HG02852 (cell line): ENCODE measurements at regions not wholly inside any gene's neighbourhood (a gene's known extent, or its start where the extent isn't known, plus 50 kb on each side); places are given as distances from the start of the nearest gene placed in this dataset.

Experiments
- ATAC-seq: cut with Tn5 transposase; IDR thresholded peaks from one replicate; pipeline ENCODE4 v1.9.1; 2021; ENCODE audit warnings: mild to moderate bottlenecking, moderate library complexity; ENCODE audit not compliant: unreplicated experiment

DNA sequence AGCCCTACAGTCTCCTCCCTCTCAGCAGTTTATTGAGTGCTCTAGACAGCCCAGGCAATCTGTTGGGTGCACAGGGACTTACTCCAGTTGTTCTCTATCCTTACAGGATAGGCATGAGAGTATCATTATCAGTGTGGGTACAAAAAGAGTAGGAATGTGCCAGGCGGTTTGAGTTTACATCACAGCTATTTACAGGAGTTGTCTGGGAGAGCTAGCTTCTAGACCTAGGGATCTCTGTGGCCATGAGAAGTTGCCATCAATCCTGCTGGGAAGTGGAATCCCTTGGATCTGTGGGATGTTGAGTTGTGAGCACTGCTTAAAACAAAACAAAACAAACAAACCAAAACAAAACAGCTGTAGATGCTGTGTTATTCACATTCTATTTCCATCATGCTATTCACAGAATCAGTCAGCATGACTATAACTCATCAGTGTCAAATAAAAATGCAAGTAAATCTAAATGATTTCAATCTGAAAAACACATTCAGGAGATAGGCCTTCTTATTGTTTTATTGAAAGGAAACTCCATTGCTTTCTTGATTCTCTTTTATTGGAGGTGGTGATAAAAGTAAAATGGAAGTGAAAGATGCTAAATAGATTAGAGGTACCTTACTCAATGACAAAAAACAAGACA is 552.4 kb upstream of the ZNF608 start:
- ATAC-seq = no peak

DNA sequence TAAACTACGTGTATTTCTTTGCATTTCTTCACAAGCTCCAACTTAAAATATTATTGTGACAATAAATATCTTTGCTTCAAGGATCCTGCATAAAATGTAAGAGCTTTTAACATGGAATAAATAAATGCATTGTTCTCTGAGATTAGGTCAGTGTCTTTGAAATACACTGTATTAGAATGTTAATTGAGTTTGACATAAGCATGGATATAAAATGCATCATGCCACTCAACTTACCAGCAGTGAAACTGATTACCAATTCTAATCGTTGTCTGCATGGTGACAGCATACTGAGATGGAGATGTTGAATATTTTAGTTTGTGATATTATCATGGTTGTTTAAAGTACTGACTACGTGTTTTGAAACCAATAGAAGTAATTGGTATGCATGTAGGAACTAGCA is 555.3 kb upstream of the ZNF608 start:
- no peak for ATAC-seq

- no peak for ATAC-seq
Measured at GRCh38 chr5:125302577-125302976, 556.1 kb upstream of the ZNF608 start.

DNA sequence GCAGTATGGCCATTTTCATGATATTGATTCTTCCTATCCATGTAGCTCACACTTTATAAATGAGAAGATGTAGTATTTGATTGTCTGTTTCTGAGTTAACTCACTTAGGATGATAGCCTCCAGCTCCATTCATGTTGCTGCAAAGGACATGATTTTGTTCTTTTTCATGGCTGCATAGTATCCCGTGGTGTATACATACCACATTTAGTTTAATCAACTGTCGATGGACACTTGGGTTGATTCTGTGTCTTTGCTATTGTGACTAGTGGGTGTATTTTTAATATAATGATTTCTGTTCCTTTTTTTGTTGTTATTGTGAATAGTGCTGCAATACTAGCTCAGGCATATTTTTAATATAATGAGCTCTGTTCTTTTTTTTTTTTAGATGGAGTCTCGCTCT is 560.3 kb upstream of the ZNF608 start:
- ATAC-seq = no peak

DNA sequence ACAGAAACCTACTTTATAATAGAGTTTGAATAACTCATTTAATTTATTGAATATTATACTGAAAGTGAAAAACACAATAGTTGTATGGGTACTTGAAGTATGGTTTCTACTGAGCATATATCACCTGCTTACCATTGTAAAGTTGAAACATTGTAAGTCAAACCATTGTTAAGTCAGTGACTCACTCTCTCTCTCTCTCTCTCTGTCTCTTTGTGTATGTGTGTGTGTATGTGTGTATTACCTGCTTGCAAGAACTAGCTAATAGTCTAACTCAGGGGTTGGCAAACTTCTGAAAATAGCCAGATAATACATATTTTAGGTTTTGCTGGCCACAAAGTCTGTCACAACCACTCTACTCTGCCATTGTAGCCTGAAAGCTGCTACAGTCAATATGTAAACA is 564.3 kb upstream of the ZNF608 start:
- no peak for ATAC-seq

DNA sequence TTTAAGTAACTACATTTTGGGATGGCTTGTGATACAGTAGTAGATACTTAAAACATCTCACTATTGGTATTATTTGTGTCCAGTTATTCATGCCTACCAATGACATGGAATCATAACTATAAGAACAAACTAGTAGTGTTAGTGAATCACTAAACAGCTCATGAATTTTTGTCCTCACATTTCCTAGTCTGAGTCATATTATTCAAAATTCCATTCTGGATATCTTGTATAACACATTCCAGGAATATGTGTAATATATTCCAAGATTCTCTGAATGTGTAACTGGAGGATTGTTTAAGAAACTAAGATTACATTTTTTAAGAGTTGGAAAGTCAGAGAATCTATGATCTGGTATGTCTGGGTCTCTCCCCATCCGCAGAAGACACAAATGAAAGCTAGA is 565.3 kb upstream of the ZNF608 start:
- no peak for ATAC-seq

GRCh38 chr5:125313555-125313954 is 567.1 kb upstream of the ZNF608 start:
- no peak for ATAC-seq

GRCh38 chr5:125315306-125315705 is 568.9 kb upstream of the ZNF608 start:
- no peak for ATAC-seq

- no peak for ATAC-seq
Measured at GRCh38 chr5:125316391-125316790, 570.0 kb upstream of the ZNF608 start.

- no peak for ATAC-seq
Measured at GRCh38 chr5:125316915-125317535, 570.6 kb upstream of the ZNF608 start.

GRCh38 chr5:125317536-125317995 is 571.1 kb upstream of the ZNF608 start:
- no peak for ATAC-seq

GRCh38 chr5:125321654-125322053 is 575.2 kb upstream of the ZNF608 start:
- ATAC-seq = no peak

GRCh38 chr5:125323613-125324012 is 577.2 kb upstream of the ZNF608 start:
- no peak for ATAC-seq

- no peak for ATAC-seq
Measured at GRCh38 chr5:125325488-125326149, 579.2 kb upstream of the ZNF608 start.

DNA sequence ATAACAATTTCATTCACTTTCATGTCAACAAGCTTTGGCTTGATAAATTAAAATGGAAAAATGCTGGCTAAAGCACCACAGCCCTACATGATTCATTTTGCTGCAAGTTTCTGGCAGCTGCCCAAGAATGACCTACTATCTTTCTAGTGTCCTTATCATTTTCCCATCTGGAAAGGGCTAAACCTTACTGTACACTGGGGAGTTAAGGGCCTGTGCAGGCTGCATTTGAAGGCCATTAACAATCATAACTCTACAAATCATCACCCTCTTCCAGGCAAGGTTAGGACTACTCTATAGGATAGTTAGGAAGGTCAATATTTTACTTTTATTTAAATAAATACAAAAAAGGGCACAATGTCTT is 579.7 kb upstream of the ZNF608 start:
- ATAC-seq = no peak

GRCh38 chr5:125327676-125328075 is 581.2 kb upstream of the ZNF608 start:
- ATAC-seq = no peak

- no peak for ATAC-seq
Measured at GRCh38 chr5:125331987-125332598, 585.7 kb upstream of the ZNF608 start.

DNA sequence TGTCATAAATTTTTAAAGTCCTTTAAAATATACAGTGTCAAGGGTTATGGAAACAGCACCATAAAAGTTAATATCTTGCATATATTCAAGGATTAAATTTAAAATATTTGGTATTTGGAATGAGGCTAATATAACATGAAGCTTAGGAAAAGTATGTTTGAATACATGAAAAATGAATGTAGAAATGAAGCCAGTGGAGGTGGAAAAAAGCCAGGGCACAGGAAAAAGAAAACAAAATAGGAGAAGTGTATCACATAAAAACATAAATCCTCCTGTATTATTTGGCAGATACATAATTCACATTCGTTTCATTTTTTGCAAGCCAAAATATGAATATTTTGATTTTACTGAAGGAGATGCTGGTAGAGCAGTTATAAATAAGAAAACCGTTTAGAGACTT is 587.0 kb upstream of the ZNF608 start:
- no peak for ATAC-seq

GRCh38 chr5:125336401-125336800 is 590.0 kb upstream of the ZNF608 start:
- no peak for ATAC-seq

DNA sequence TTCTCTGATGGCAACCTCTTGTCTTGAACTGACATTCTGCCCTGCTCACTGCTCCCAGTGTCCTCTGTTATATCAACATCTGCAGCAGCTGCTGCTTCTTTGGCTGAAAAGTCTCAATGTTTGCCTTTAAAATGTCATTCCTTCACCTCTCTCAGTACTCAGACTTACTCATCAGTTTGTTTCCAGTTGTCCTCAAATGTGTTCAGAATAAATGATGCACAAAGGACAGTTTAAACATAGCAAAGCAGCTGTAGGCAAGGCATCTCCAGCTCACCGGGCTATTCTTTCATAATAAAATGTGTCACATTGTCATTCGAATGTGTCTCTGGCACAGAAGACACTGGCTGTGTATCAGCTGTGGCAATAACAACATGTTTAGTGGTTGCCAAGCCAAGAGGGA is 590.9 kb upstream of the ZNF608 start:
- no peak for ATAC-seq

DNA sequence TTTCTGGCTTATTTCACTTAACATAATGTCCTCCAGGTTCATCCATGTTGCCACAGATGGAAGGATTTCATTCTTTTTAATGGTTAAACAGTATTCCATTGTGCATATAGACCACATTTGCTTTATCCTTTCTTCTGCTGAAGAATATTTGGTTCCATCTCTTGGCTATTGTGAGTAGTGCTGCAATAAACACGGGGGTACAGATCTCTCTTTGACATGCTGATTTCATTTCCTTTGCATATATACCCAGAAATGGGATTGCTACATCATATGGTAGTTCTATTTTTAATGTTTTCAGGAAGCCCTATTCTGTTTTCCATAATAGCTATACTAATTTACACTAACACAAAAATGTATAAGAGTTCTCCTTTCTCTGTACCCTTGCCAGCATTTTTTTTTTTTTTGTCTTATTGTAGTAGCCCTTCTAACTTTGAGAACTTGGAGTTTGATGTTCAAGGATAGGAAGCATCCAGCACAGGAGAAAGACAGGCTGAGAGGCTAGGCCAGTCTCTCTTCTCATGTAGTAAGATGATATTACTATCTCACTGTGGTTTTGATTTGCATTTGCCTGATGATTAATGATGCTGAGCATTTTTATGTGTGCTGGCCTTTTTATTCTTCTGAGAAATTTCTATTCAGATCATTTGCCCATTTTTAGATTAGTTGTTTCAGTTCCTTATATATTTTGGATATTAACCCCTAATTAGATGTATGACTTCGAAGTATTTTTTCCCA is 592.2 kb upstream of the ZNF608 start:
- ATAC-seq = no peak
